IMR-90 (cell line): ENCODE measurements at regions not wholly inside any gene's neighbourhood (a gene's known extent, or its start where the extent isn't known, plus 50 kb on each side); places are given as distances from the start of the nearest gene placed in this dataset.

Source experiments
- ATAC-seq: fragments of 200-7000 bp; cut with Tn5 transposase; 2 replicates; pipeline ENCODE4 v1.9.1; 2020; ENCODE audit warnings: low read depth, mild to moderate bottlenecking, moderate library complexity
- BruUV-seq: library from RNA; stranded (reverse); fragments of 400-500 nt; replicated peaks from 2 replicates; lab custom pipeline; 2021; lab: Mats Ljungman, UMichigan
- CTCF ChIA-PET: fragments of 300-600 bp; formaldehyde crosslinking; extraction: SDS; loops from one replicate; lab custom pipeline; 2021; ENCODE audit warnings: antibody characterized with exemption; lab: Yijun Ruan, JAX
- POLR2A ChIA-PET: fragments of 300-600 bp; sonication (Branson Sonifier 250); formaldehyde crosslinking; loops from one replicate; lab custom pipeline; 2022; ENCODE audit warnings: antibody characterized with exemption; ENCODE audit not compliant: unreplicated experiment; lab: Charles Lee
- DNase-seq: peaks from one replicate; pipeline ENCODE4 v3.0.0; 2013
- H2AFZ ChIP-seq: replicated peaks from 2 replicates; pipeline ENCODE3; 2013; ENCODE audit warnings: low read length, mild to moderate bottlenecking; ENCODE audit not compliant: poor library complexity
- H2AK5ac ChIP-seq: 2 replicates; pipeline ENCODE4 v1.6.1; 2013; ENCODE audit warnings: low read depth, low read length, inconsistent platforms
- H2AK9ac ChIP-seq: replicated peaks from 2 replicates; pipeline ENCODE3; 2013; ENCODE audit warnings: mild to moderate bottlenecking, low read depth, low read length, moderate library complexity; ENCODE audit not compliant: poor library complexity
- H2BK120ac ChIP-seq: 2 replicates; pipeline ENCODE4 v1.6.1; 2013; ENCODE audit warnings: low read depth, low read length, inconsistent platforms
- H2BK15ac ChIP-seq: 3 replicates; pipeline ENCODE4 v1.6.1; 2013; ENCODE audit warnings: low read depth, low read length, inconsistent platforms
- H2BK20ac ChIP-seq: 2 replicates; pipeline ENCODE4 v1.6.1; 2013; ENCODE audit warnings: low read depth, mild to moderate bottlenecking, inconsistent platforms, low read length, moderate library complexity
- H2BK5ac ChIP-seq: 2 replicates; pipeline ENCODE4 v1.6.1; 2013; ENCODE audit warnings: mild to moderate bottlenecking, low read depth, low read length, inconsistent platforms; ENCODE audit not compliant: poor library complexity, severe bottlenecking
- H3K14ac ChIP-seq: replicated peaks from 2 replicates; pipeline ENCODE4 v1.6.1; 2013; ENCODE audit warnings: low read depth, low read length, inconsistent platforms
- H3K18ac ChIP-seq: 2 replicates; pipeline ENCODE4 v1.6.1; 2013; ENCODE audit warnings: low read depth, low read length, control low read depth
- H3K23ac ChIP-seq: 2 replicates; pipeline ENCODE4 v1.6.1; 2013; ENCODE audit warnings: low read depth, low read length, inconsistent platforms
- H3K27ac ChIP-seq: 2 replicates; pipeline ENCODE4 v1.5.1; 2013; ENCODE audit warnings: mild to moderate bottlenecking, control low read depth, low read length; ENCODE audit not compliant: insufficient read depth
- H3K27me3 ChIP-seq: 2 replicates; pipeline ENCODE4 v1.6.1; 2013; ENCODE audit warnings: low read length; ENCODE audit not compliant: control insufficient read depth, insufficient read depth
- H3K36me3 ChIP-seq: 2 replicates; pipeline ENCODE4 v1.6.1; 2013; ENCODE audit warnings: low read length, mixed read lengths; ENCODE audit not compliant: control insufficient read depth, insufficient read depth
- H3K4ac ChIP-seq: 2 replicates; pipeline ENCODE4 v1.6.1; 2013; ENCODE audit warnings: low read depth, low read length, inconsistent platforms
- H3K4me1 ChIP-seq: 2 replicates; pipeline ENCODE4 v1.6.1; 2013; ENCODE audit warnings: low read length, mixed read lengths; ENCODE audit not compliant: control insufficient read depth, insufficient read depth
- H3K4me2 ChIP-seq: 2 replicates; pipeline ENCODE4 v1.6.1; 2013; ENCODE audit warnings: low read depth, mild to moderate bottlenecking, control low read depth, low read length, moderate library complexity
- H3K4me3 ChIP-seq: 2 replicates; pipeline ENCODE4 v1.5.1; 2013; ENCODE audit warnings: low read depth, mild to moderate bottlenecking, control low read depth, low read length, moderate library complexity; ENCODE audit not compliant: insufficient read depth
- H3K56ac ChIP-seq: 2 replicates; pipeline ENCODE4 v1.6.1; 2013; ENCODE audit warnings: low read length, inconsistent platforms; ENCODE audit not compliant: insufficient read depth; ENCODE audit errors: extremely low read depth
- H3K79me1 ChIP-seq, 2 experiments: 2 replicates each; pipeline ENCODE4 v1.6.1; 2013; ENCODE audit warnings: low read length in 2 of 2, inconsistent platforms in 1 of 2, low read depth in 1 of 2
- H3K9ac ChIP-seq: 2 replicates; pipeline ENCODE4 v1.6.1; 2013; ENCODE audit warnings: low read depth, low read length, control low read depth
- H3K9me1 ChIP-seq: 2 replicates; pipeline ENCODE4 v1.6.1; 2013; ENCODE audit warnings: low read length, inconsistent platforms; ENCODE audit not compliant: insufficient read depth
- H3K9me3 ChIP-seq: 2 replicates; pipeline ENCODE4 v1.6.1; 2013; ENCODE audit warnings: low read length; ENCODE audit not compliant: control insufficient read depth, insufficient read depth
- H4K20me1 ChIP-seq: 2 replicates; pipeline ENCODE4 v1.6.1; 2013; ENCODE audit warnings: low read length, inconsistent platforms; ENCODE audit not compliant: insufficient read depth
- H4K5ac ChIP-seq: 2 replicates; pipeline ENCODE4 v1.6.1; 2013; ENCODE audit warnings: mild to moderate bottlenecking, low read depth, low read length, control low read depth
- H4K8ac ChIP-seq, 2 experiments: 2 replicates each; pipeline ENCODE4 v1.6.1; 2013; ENCODE audit warnings: low read depth in 2 of 2, low read length in 2 of 2, control low read depth in 1 of 2, inconsistent platforms in 1 of 2
- H4K91ac ChIP-seq: 2 replicates; pipeline ENCODE4 v1.6.1; 2013; ENCODE audit warnings: low read depth, low read length, inconsistent platforms; ENCODE audit not compliant: insufficient read depth
- BHLHE40 ChIP-seq: fragments of 150-350 bp; IDR thresholded peaks from 2 replicates; pipeline ENCODE4 v1.6.1; 2016; ENCODE audit warnings: mild to moderate bottlenecking, low read depth, low read length
- CEBPB ChIP-seq: IDR thresholded peaks from 2 replicates; pipeline ENCODE4 v1.6.1; 2012; ENCODE audit warnings: low read depth, low read length, improper control_type of control experiment
- CHD1 ChIP-seq: IDR thresholded peaks from 2 replicates; pipeline ENCODE4 v1.6.1; 2012; ENCODE audit warnings: low read depth, low read length, improper control_type of control experiment
- ELK1 ChIP-seq: fragments of 150-350 bp; IDR thresholded peaks from 2 replicates; pipeline ENCODE4 v1.6.1; 2016; ENCODE audit warnings: low read depth, mild to moderate bottlenecking, low read length, moderate library complexity, borderline replicate concordance
- FOS ChIP-seq: fragments of 150-350 bp; IDR thresholded peaks from 2 replicates; pipeline ENCODE4 v1.6.1; 2016; ENCODE audit warnings: low read depth, low read length
- MAFK ChIP-seq: IDR thresholded peaks from 2 replicates; pipeline ENCODE4 v1.6.1; 2012; ENCODE audit warnings: low read depth, low read length, improper control_type of control experiment
- MAZ ChIP-seq: IDR thresholded peaks from 2 replicates; pipeline ENCODE4 v1.6.1; 2012; ENCODE audit warnings: low read depth, mild to moderate bottlenecking, low read length, improper control_type of control experiment, moderate library complexity, borderline replicate concordance
- MXI1 ChIP-seq: IDR thresholded peaks from 2 replicates; pipeline ENCODE4 v1.6.1; 2012; ENCODE audit warnings: low read depth, mild to moderate bottlenecking, low read length, moderate library complexity, borderline replicate concordance
- NFE2L2 ChIP-seq: fragments of 150-350 bp; IDR thresholded peaks from 2 replicates; pipeline ENCODE4 v1.6.1; 2016; ENCODE audit warnings: low read depth, mild to moderate bottlenecking, low read length
- POLR2A ChIP-seq: IDR thresholded peaks from 2 replicates; pipeline ENCODE4 v1.6.1; 2012; ENCODE audit warnings: mild to moderate bottlenecking, low read depth, low read length
- RAD21 ChIP-seq: IDR thresholded peaks from 2 replicates; pipeline ENCODE4 v1.6.1; 2012; ENCODE audit warnings: low read length, improper control_type of control experiment
- RCOR1 ChIP-seq: IDR thresholded peaks from 2 replicates; pipeline ENCODE4 v1.6.1; 2012; ENCODE audit warnings: mild to moderate bottlenecking, low read length, improper control_type of control experiment; ENCODE audit not compliant: insufficient replicate concordance
- RFX5 ChIP-seq: IDR thresholded peaks from 2 replicates; pipeline ENCODE4 v1.8.0; 2012; ENCODE audit warnings: low read depth, mild to moderate bottlenecking, low read length, moderate library complexity
- SMC3 ChIP-seq: fragments of 150-350 bp; IDR thresholded peaks from 2 replicates; pipeline ENCODE4 v1.6.1; 2016; ENCODE audit warnings: low read depth, mild to moderate bottlenecking, antibody characterized with exemption, low read length, moderate library complexity
- USF2 ChIP-seq: fragments of 150-350 bp; IDR thresholded peaks from 2 replicates; pipeline ENCODE4 v1.6.1; 2017; ENCODE audit warnings: mild to moderate bottlenecking, antibody characterized with exemption, low read length, low read depth
- WGBS, 2 experiments: methylation state at CpG; one replicate each; pipeline versions ENCODE4 v1.1.5 to v1.1.7; 2013; ENCODE audit warnings: missing lambda C conversion rate in 2 of 2; ENCODE audit not compliant: insufficient read length in 1 of 2; ENCODE audit errors: extremely low coverage in 2 of 2; 5-methylcytosine and 5-hydroxymethylcytosine counted together
- dilution Hi-C: fragments of 300-500 bp; cut with HindIII; formaldehyde crosslinking; loops from one replicate; pipeline ENCODE4 v1.14.3; 2018; ENCODE audit warnings: low sequenced_read_pairs; ENCODE audit not compliant: unreplicated experiment
- in situ Hi-C: fragments of 300-500 bp; cut with MboI; formaldehyde crosslinking; loops from 3 replicates; pipeline ENCODE4 v1.14.3; 2019; ENCODE audit warnings: low sequenced_read_pairs, inconsistent platforms, mixed read lengths
- intact Hi-C: fragments of 100-400 bp; cut with micrococcal nuclease; formaldehyde crosslinking; loops from 2 replicates; pipeline ENCODE4 v1.10.0; 2022
- TF ChIP-seq, protein P1 (sequence below): conservative IDR thresholded peaks from 2 replicates; pipeline ENCODE4 v1.5.1; 2012; ENCODE audit warnings: mild to moderate bottlenecking, low read depth, low read length, improper control_type of control experiment

GRCh38 chr2:220948579-220948978, 623.5 kb downstream of the EPHA4 start:
- Histone ChIP-seq H3K79me1 (no peaks in the 10 kb centered on the region), H3K27me3 (peaks cover 2% of the 10 kb centered on the region; the same call in 1 of the 2 replicates), H3K4me2 (no peak overlapping the region), H3K9me3 (no peaks in the 10 kb centered on the region), H3K4me3 (no peak overlapping the region), H3K56ac (no peak overlapping the region), H3K9me1 (no peaks in the 10 kb centered on the region), H2AK9ac (no peak overlapping the region), H3K27ac (no peak overlapping the region), H3K18ac (no peak overlapping the region), H2BK20ac (no peak overlapping the region), H4K5ac (no peak overlapping the region), H2BK5ac (no peak overlapping the region), H2BK15ac (no peak overlapping the region), H3K23ac (no peak overlapping the region), H3K14ac (no peak overlapping the region), H4K91ac (no peak overlapping the region), H3K4ac (no peak overlapping the region), H2BK120ac (no peak overlapping the region), H3K36me3 (no peaks in the 10 kb centered on the region), H2AFZ (no peak overlapping the region), H3K4me1 (no peaks in the 10 kb centered on the region), H2AK5ac (no peak overlapping the region), H4K8ac (no peak overlapping the region), H4K20me1 (no peaks in the 10 kb centered on the region), H3K9ac (no peak overlapping the region)
- dilution Hi-C loops, result no loop called here
- DNase-seq (no peak), ATAC-seq (no peak)
- CTCF ChIA-PET, result interaction anchor here (1.4 kb wide), 1 partner anchor 17 kb away, joined by 3 read pairs; no protein-coding TSS in a partner anchor
- POLR2A ChIA-PET, result no interaction called here
- in situ Hi-C loops, result no loop called here
- intact Hi-C loops, result loop anchor here (5.0 kb wide), 1 partner anchor 624 kb away; the partner anchor contains the start of gene EPHA4
- TF ChIP-seq FOS (no peak), RCOR1 (no peak), MAFK (no peak), RAD21 (no peak), BHLHE40 (no peak), POLR2A (no peak), SMC3 (no peak), USF2 (no peak), MXI1 (no peak), MAZ (no peak), NFE2L2 (no peak), ELK1 (no peak), RFX5 (no peak), CHD1 (no peak), CEBPB (no peak)
- TF ChIP-seq, protein P1, sequence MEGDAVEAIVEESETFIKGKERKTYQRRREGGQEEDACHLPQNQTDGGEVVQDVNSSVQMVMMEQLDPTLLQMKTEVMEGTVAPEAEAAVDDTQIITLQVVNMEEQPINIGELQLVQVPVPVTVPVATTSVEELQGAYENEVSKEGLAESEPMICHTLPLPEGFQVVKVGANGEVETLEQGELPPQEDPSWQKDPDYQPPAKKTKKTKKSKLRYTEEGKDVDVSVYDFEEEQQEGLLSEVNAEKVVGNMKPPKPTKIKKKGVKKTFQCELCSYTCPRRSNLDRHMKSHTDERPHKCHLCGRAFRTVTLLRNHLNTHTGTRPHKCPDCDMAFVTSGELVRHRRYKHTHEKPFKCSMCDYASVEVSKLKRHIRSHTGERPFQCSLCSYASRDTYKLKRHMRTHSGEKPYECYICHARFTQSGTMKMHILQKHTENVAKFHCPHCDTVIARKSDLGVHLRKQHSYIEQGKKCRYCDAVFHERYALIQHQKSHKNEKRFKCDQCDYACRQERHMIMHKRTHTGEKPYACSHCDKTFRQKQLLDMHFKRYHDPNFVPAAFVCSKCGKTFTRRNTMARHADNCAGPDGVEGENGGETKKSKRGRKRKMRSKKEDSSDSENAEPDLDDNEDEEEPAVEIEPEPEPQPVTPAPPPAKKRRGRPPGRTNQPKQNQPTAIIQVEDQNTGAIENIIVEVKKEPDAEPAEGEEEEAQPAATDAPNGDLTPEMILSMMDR, result no peak
- no TSS peak for BruUV-seq
- WGBS, 2 experiments, result no CpG with 5 or more reads among the region's 4 CpGs
